GM19023 (cell line): ENCODE measurements at regions not wholly inside any gene's neighbourhood (a gene's known extent, or its start where the extent isn't known, plus 50 kb on each side); places are given as distances from the start of the nearest gene placed in this dataset.
"Not testable (repeated sequence)": the region's sequence is repeated elsewhere in the genome, so short reads cannot be mapped to it uniquely, and the experiment has no call there.

Source experiments
- ATAC-seq: cut with Tn5 transposase; IDR thresholded peaks from one replicate; pipeline ENCODE4 v1.9.1; 2021; ENCODE audit warnings: mild to moderate bottlenecking, moderate library complexity; ENCODE audit not compliant: unreplicated experiment

DNA sequence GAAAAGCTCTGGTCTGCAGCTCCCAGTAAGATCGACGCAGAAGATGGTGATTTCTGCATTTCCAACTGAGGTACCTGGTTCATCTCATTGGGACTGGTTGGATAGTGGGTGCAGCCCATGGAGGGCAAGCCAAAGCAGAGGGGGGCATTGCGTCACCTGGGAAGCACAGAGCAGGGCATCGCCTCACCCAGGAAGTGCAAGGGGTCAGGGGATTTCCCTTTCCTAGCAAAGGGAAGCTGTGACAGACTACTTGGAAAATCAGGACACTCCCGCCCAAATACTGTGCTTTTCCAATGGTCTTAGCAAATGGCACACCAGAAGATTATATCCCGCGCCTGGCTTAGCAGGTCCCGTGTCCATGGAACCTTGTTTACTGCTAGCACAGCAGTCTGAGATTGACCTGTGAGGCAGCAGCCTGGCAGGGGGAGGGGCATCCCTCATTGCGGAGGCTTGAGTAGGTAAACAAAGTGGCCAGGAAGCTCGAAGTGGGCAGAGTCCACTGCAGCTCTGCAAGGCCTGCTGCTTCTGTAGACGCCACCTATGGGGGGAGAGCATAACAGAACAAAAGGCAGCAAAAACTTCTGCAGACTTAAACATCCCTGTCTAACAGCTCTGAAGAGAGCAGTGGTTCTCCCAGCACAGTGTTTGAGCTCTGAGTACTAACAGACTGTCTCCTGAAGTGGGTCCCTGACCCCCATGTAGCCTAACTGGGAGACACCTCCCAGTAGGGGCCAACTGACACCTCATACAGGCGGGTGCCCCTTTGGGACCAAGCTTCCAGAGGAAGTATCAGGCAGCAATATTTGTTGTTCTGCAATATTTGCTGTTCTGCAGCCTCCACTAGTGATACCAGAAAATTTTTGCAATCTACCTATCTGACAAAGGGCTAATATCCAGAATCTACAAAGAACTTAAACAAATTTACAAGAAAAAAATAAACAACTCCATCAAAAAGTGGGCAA lies 871.7 kb downstream of the IGSF11 start:
- not testable (repeated sequence) for ATAC-seq

- no peak for ATAC-seq
Observed at GRCh38 chr3:118165413-118165812, 869.2 kb downstream of the IGSF11 start.

- ATAC-seq, result no peak
Observed at GRCh38 chr3:118167571-118167970, 867.1 kb downstream of the IGSF11 start.

- ATAC-seq, result no peak
Observed at GRCh38 chr3:118168175-118168574, 866.5 kb downstream of the IGSF11 start.

- ATAC-seq, result no peak
Observed at GRCh38 chr3:118171236-118171852, 863.3 kb downstream of the IGSF11 start.

- ATAC-seq, result no peak
Observed at GRCh38 chr3:118180853-118181252, 853.8 kb downstream of the IGSF11 start.

DNA sequence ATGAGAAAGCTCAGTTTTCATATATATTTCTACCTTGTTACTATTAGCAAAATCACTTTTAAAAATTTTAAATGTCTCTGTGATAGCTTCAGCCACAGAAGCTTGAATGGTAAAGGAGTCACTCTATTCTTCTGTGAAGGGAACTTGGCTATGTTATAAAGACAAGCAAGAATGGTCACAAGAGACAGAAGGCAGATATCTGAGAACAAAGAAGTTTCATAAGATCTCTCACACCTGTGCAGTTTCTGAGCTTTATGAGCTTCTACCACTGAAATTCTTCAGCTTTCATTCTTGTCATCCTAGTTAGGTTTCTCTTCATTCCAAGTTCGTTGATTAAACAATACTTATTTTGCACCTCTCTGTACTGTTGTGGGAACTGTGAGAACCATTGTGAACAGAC lies 853.4 kb downstream of the IGSF11 start:
- ATAC-seq, result no peak

- ATAC-seq, result no peak
Observed at GRCh38 chr3:118186051-118186450, 848.6 kb downstream of the IGSF11 start.

DNA sequence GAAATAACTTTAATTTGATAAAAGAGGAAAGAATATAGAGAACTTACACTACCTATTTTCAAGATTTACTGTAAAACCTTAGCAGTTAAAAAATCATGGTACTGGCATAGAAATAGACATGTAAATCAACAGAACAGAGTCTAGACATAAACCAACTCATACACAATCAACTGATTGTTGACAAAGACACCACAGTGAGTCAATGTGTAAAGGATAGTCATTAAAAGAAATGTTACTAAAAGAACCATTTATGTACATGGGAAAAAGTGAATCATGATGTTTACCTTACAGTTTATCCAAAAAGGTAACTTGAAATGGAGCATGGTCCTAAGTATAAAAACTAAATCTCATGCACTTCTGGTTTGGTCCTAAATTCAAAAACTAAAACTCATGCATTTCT lies 847.4 kb downstream of the IGSF11 start:
- ATAC-seq, result no peak

- ATAC-seq, result no peak
Observed at GRCh38 chr3:118196183-118196582, 838.5 kb downstream of the IGSF11 start.

DNA sequence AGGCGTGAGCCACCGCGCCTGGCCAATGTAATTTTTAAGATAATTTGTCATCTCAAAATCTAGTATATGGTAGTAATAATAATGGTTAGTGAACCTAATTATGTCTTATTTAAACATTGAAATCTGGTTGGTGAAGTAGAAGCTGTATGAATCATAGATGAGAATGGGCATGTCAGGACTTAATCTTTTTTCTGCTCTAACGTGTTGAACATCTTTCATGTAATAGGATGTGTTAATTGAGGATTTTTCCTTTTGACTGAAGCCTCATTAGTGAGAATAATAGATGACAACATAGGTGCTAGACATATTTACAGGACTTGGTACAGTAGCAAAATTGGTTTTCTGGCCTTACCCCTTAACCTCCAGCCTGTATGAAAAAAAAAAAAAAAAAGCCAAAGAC lies 835.6 kb downstream of the IGSF11 start:
- ATAC-seq, result no peak

GRCh38 chr3:118204052-118204656 lies 830.5 kb downstream of the IGSF11 start:
- ATAC-seq, result no peak

DNA sequence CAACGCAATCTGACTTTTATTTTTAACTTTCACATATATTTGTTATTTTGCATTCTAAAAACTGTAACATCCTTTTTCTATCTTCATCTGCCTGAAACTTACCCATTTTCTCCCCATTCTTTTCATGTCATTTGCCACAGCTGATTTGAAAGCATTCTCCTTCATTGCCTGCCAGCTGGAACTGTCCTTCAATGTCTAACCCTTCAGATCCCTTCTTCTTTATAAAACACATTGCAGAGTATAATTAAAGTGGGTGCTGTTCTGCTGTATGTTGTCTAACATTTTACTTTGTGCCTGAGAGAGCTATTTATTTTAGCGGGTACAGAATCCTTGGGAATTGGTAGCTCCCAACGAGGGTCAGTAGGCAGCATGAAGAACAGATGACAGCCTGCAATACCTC lies 827.4 kb downstream of the IGSF11 start:
- no peak for ATAC-seq

DNA sequence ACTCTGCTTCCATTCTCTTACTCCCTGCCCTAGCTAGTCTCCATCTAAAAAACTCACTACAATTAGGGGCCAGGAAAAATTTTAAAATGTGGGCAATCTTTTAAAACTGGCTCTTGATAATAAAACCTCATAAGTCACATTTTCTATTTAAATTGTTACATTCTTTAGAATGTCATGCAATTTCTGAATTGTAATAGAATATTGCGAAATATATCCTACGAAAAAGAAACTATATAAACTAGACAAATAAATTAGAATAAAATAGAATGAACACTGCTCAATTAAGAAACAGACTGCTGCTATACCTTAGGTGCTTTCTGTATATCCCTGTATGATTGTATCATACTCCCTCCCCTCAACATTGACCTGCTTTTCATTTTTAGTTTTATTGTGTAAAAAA lies 826.0 kb downstream of the IGSF11 start:
- no peak for ATAC-seq

DNA sequence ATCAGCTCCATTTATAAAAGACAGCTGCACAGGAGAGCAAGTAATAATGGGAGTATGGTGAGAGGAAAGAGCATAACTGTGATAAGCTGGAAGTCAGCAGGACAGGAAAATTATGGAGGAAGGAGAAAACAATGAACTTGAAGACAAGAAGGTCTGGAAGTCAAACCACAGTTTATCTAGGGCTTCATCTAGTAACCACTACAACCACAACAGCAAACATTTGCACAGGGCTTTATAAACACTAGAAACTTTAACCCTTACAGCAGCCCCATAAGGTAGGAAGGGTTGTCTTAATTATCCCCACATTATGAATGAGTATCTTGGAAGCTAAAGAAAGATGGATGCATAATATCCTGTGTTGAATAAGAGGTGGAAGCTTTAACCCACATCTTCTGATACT lies 820.8 kb downstream of the IGSF11 start:
- ATAC-seq, result no peak

DNA sequence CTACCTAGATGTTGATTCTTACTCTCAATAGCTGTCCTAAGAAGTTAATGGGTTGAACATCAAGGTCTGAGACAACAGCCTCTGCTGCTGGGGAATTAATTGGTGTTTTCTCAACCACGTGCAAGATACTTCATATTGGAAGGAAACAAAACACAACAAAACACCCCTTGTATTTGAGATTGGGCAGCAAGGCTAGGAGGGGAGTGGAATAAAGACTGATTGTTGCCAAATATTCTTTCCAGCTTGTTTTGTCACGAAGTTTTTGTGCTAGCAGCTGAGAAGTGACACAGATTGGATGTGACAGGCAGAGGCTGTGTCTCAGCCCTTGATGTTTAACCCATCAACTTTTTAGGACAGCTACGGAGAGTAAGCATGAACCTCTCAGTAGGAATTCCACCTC lies 808.4 kb downstream of the IGSF11 start:
- ATAC-seq, result no peak

DNA sequence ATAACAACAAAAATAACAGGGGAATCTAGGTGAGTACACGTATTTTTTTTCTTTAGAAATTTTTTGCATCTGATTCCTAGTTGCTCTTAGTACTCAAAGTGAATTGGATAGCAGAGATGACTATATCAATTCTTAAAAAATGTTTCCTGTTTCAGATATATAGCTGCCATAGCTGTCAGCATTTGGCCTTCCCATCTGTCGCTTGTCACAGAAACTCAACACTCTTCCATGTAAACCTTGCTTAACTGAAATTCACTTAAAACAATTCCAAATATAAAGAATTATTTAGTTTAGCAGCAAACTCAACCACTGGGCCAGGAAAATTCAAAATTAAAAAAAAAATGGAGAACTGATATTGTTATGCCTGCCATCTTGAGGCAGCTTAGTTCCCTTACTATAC lies 807.5 kb downstream of the IGSF11 start:
- ATAC-seq, result no peak

DNA sequence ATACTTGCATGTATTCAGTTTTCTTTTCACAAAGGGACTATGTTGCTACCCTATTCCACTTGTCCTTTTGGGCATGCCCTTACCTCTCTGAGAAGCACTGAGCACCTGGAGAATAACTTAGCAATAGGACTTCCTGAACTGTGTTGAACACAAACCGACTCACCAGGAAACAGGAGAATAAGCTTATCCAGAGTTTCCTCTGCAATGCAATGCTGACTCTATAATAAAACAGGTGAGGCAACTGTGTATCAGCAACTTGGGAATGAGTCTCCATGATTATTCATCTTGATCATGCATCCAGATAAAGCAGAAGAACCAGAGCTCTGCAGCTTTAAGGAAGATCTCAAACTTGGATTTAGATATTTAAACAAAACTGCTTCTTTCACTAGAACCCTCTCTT lies 806.5 kb downstream of the IGSF11 start:
- no peak for ATAC-seq

DNA sequence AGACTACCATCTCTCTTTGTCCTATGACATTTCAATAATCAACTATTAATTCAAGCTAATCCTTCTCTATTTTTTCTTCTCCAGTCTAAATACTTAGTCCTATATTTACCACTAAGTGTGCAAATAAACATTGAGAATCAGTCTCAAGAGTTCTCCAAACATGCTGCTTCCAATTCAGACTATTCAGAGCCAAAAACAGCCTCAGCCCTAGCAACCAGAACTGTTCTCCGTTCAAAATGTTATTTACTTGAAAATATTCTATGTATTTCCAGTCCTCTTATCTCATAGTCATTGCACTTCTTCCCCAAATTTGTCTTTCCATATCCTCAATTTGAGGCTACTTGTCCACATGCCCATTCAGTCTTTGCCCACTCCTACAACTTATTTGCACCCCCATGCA lies 805.5 kb downstream of the IGSF11 start:
- no peak for ATAC-seq

GRCh38 chr3:118231578-118231977 lies 803.1 kb downstream of the IGSF11 start:
- ATAC-seq, result no peak

DNA sequence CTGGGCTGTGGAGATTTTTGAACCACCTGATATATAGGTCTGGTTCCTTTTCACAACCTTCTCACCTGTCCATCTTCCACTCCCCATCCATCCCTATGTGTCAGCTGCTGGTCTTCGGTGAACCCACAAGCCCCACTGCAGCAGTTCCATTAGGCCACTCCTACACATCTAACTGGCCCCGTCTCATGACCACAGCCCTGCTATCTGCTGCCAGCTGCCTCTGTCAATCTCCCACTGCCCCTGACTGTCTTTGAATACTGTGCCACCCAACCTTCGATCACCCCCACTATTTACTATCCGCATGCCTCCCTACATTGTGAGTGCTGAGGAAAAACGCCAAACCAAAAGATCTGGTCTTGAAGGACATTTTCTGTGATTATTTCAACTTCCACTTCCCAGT lies 795.4 kb downstream of the IGSF11 start:
- ATAC-seq, result no peak

GRCh38 chr3:118244761-118245160 lies 789.9 kb downstream of the IGSF11 start:
- ATAC-seq, result no peak
